Lung (tissue), 11 donors: ENCODE measurements at regions not wholly inside any gene's neighbourhood (a gene's known extent, or its start where the extent isn't known, plus 50 kb on each side); places are given as distances from the start of the nearest gene placed in this dataset.

Experiments used
- ATAC-seq: fragments of 200-7000 bp; cut with Tn5 transposase; one replicate; pipeline ENCODE4 v1.9.1; 2020; ENCODE audit warnings: moderate number of reproducible peaks; ENCODE audit not compliant: insufficient read depth, low FRiP score
- DNase-seq, 3 donors: peaks; one replicate each; pipeline ENCODE4 v3.0.0-alpha.2; 2013 to 2017
- H3K27ac ChIP-seq, 2 donors: one replicate each; pipeline ENCODE4 v1.5.1; 2013; ENCODE audit warnings: mild to moderate bottlenecking in 2 of 2, moderate library complexity in 2 of 2, control low read depth in 1 of 2, inconsistent platforms in 1 of 2, low read depth in 1 of 2, low read length in 1 of 2
- H3K27me3 ChIP-seq, 3 donors: one replicate each; pipeline ENCODE4 v1.5.1; 2013; ENCODE audit warnings: low read length in 2 of 3; ENCODE audit not compliant: control insufficient read depth in 3 of 3, insufficient read depth in 3 of 3
- H3K36me3 ChIP-seq, 4 donors: one replicate each; pipeline ENCODE4 v1.5.1; 2013; ENCODE audit warnings: low read length in 4 of 4, mild to moderate bottlenecking in 1 of 4, moderate library complexity in 1 of 4; ENCODE audit not compliant: control insufficient read depth in 4 of 4, insufficient read depth in 4 of 4
- H3K4me1 ChIP-seq, 5 donors: one replicate each; pipeline ENCODE4 v1.5.1; 2013; ENCODE audit warnings: low read length in 5 of 5, mild to moderate bottlenecking in 2 of 5, moderate library complexity in 1 of 5; ENCODE audit not compliant: control insufficient read depth in 5 of 5, insufficient read depth in 5 of 5
- H3K4me3 ChIP-seq: one replicate; pipeline ENCODE4 v1.5.1; 2013; ENCODE audit warnings: mild to moderate bottlenecking, control low read depth, moderate library complexity
- H3K9ac ChIP-seq, 2 donors: one replicate each; pipeline ENCODE4 v1.5.1; 2013; ENCODE audit warnings: low read length in 2 of 2, control low read depth in 1 of 2; ENCODE audit not compliant: insufficient read depth in 1 of 2
- H3K9me3 ChIP-seq, 4 donors: one replicate each; pipeline ENCODE4 v1.5.1; 2013; ENCODE audit warnings: low read length in 3 of 4, mild to moderate bottlenecking in 1 of 4, moderate library complexity in 1 of 4; ENCODE audit not compliant: control insufficient read depth in 4 of 4, insufficient read depth in 3 of 4
- WGBS, 2 donors: extraction: QIAGEN DNeasy Blood & Tissue Kit; methylation state at CpG; one replicate each; pipeline ENCODE4 v1.1.7; 2013; 5-methylcytosine and 5-hydroxymethylcytosine counted together
- TF ChIP-seq, protein P1 (sequence below): IDR thresholded peaks from 2 replicates; pipeline ENCODE4 v1.5.1; 2012; ENCODE audit warnings: mild to moderate bottlenecking; ENCODE audit errors: control extremely low read depth, extremely low read depth
- donor health status: control.
- donor health status: control.
- donor health status: Bipolar disorder and iron deficiency.
- donor health status: healthy.
- donor health status: DM: yes; HTN: yes; CAD: no.

DNA sequence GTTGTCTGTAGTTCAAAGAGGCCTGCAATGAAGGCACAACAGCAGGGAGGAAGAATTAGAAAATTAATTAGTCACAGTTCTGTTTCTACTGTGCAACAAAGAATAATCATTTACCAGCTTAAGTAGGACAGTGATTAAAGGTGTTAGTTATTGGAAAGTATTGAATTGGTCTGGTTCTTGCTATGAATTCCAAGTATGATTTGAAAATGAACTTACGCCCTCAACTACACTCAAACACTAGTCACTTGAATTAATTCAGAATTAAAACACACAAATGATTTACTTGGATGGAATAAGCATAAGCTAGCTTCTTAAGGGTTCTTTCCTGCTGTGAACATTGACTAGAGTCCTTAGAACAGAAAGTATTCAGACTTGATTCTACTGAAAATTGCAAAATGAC, 69.9 kb upstream of the EXOC1L start:
- TF ChIP-seq, protein P1, sequence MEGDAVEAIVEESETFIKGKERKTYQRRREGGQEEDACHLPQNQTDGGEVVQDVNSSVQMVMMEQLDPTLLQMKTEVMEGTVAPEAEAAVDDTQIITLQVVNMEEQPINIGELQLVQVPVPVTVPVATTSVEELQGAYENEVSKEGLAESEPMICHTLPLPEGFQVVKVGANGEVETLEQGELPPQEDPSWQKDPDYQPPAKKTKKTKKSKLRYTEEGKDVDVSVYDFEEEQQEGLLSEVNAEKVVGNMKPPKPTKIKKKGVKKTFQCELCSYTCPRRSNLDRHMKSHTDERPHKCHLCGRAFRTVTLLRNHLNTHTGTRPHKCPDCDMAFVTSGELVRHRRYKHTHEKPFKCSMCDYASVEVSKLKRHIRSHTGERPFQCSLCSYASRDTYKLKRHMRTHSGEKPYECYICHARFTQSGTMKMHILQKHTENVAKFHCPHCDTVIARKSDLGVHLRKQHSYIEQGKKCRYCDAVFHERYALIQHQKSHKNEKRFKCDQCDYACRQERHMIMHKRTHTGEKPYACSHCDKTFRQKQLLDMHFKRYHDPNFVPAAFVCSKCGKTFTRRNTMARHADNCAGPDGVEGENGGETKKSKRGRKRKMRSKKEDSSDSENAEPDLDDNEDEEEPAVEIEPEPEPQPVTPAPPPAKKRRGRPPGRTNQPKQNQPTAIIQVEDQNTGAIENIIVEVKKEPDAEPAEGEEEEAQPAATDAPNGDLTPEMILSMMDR, result no peak
- Histone ChIP-seq H3K9me3 (peaks cover 0 to 6% (median under 1%) of the 10 kb centered on the region in 4 donors), H3K4me1 (no peaks in the 10 kb centered on the region), H3K9ac (no peak overlapping the region), H3K4me3 (no peak overlapping the region), H3K36me3 (no peaks in the 10 kb centered on the region), H3K27me3 (no peaks in the 10 kb centered on the region), H3K27ac (no peak overlapping the region)
- no peak for ATAC-seq
- WGBS, 2 donors, result 98 to 100% methylated on average over 1 of the region's 1 CpG
- no peak for DNase-seq

DNA sequence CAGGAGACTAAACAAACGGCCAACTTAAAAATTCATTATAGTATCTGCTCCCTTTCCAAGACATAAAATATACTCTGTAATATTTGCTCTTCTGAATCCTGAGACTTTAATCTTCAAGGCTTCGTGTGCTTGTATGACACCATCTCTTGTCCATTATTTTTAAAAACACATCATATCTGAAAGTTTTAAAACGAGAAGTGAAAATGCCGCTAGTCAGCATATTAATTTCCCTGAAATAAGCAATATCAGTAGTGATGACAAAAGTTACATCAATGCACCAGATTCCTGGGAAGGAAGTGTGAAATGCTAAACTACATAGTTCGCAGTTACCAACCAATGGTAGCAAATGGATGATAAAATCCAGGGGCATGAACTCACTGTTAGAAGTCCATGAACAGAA, 66.8 kb upstream of the EXOC1L start:
- TF ChIP-seq, protein P1, result no peak
- peaks cover 0 to 3% (median under 1%) of the 10 kb centered on the region in 4 donors for H3K9me3 ChIP-seq
- WGBS, 2 donors, result 79 to 84% methylated on average over 5 of the region's 5 CpGs
- no peaks in the 10 kb centered on the region for H3K4me1 ChIP-seq
- H3K27ac ChIP-seq, result no peak overlapping the region
- H3K9ac ChIP-seq, result no peak overlapping the region
- ATAC-seq, result no peak
- no peak overlapping the region for H3K4me3 ChIP-seq
- no peaks in the 10 kb centered on the region for H3K27me3 ChIP-seq
- no peak for DNase-seq
- no peaks in the 10 kb centered on the region for H3K36me3 ChIP-seq

DNA sequence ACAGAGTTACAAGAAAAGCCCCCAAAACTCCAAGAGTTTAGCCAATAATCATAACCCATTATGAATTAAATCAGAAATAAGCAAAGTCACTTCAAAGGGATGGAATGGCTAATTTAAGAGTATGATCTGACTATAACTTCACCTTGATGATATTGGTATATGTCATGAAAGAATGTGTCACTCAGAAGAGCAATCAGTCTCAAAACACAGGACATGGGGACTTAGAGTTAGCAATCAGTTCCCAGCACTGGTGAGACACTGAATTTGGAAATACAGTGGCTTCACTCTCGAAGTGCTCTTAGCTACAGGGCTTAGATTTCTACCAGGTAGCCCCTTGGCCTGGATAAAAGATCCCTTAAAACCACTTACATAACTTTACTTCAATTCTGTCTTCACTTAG, 65.7 kb upstream of the EXOC1L start:
- H3K27ac ChIP-seq, result no peak overlapping the region
- 57 to 77% methylated on average over 1 of the region's 1 CpG for WGBS, 2 donors
- TF ChIP-seq, protein P1, result no peak
- H3K4me1 ChIP-seq, result peaks cover 0 to 3% (median 0%) of the 10 kb centered on the region in 5 donors
- no peak overlapping the region for H3K4me3 ChIP-seq
- H3K36me3 ChIP-seq, result no peaks in the 10 kb centered on the region
- ATAC-seq, result no peak
- DNase-seq, result no peak
- peaks cover 0 to 4% (median under 1%) of the 10 kb centered on the region in 4 donors for H3K9me3 ChIP-seq
- no peak overlapping the region for H3K9ac ChIP-seq
- H3K27me3 ChIP-seq, result no peaks in the 10 kb centered on the region

DNA sequence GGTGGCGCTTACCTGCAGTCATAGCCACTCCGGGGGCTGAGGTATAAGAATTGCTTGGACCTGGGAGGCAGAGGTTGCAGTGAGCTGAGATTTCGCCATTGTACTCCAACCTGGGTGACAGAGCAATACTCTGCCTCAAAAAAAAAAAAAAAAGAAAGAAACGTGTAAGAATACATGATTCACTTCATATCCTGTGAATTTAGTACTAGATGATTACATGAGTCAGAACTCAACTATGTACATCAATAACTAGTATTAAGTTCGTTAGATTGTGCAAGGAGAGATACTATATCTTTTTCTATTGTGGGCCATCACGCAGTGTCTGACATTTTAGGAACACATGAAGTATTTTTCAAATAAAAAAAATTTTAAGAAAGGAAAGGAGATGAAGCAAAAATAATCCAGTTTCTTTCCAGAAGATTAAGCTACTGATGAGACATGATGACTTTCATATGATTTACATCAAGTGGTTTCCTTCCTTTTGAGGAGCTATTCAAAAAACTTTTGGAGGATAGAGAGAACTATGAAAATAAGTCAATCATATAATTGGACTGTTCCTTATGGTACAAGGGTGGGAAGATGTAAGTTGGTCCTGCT, 64.7 kb upstream of the EXOC1L start:
- TF ChIP-seq, protein P1, result no peak
- H3K4me3 ChIP-seq, result no peak overlapping the region
- DNase-seq, result no peak
- H3K9ac ChIP-seq, result no peak overlapping the region
- peaks cover 0 to 3% (median 0%) of the 10 kb centered on the region in 5 donors for H3K4me1 ChIP-seq
- H3K9me3 ChIP-seq, result peaks cover 0 to 2% (median under 1%) of the 10 kb centered on the region in 4 donors
- ATAC-seq, result no peak
- WGBS, 2 donors, result 74 to 79% methylated on average over 6 of the region's 6 CpGs
- no peak overlapping the region for H3K27ac ChIP-seq
- no peaks in the 10 kb centered on the region for H3K36me3 ChIP-seq
- H3K27me3 ChIP-seq, result no peaks in the 10 kb centered on the region
